ENCODE measurements at regions not wholly inside any gene's neighbourhood (a gene's known extent, or its start where the extent isn't known, plus 50 kb on each side); places are given as distances from the start of the nearest gene placed in this dataset.

DNA sequence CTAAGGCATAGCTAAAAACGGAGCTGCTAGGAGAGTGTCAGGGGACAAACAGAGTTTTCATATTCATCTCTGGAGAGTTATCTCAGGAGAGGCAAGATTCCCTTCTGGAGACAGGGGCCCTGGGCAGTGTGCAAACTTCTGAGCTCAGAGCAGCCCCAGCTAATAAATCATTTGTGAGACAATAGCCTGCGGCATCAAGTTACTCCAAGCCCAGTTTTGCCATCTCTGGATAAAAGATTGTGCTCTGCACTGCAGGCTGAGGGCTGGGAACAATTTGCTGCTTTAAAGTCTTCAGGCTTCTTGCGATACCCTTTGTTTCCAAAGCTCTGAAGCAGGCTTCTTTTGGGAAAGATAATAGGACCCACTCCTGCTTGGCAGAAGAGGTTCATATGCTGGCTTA, 164.3 kb upstream of the BRINP1 start:
- H3K79me1 ChIP-seq (ENCODE audit: insufficient read depth, low read depth, low read length, poor library complexity, severe bottlenecking) = no peaks in the 10 kb centered on the region
- Mint-ChIP-seq H3K4me1 (peaks cover 10 to 11% of the 10 kb centered on the region in 2 experiments), H3K36me3 (ENCODE audit: insufficient read depth in 1 of 3, low read depth in 3 of 3) (no peaks in the 10 kb centered on the region), H3K27me3 (ENCODE audit: low read depth) (no peaks in the 10 kb centered on the region; the same call in none of the 2 replicates), H3K4me3 (no peak overlapping the region), H3K27ac (no peak overlapping the region), H3K9me3 (no peaks in the 10 kb centered on the region)
- H4K5ac ChIP-seq (ENCODE audit: insufficient read length, low read depth, low read length) = no peak overlapping the region
- TF ChIP-seq, protein P1, sequence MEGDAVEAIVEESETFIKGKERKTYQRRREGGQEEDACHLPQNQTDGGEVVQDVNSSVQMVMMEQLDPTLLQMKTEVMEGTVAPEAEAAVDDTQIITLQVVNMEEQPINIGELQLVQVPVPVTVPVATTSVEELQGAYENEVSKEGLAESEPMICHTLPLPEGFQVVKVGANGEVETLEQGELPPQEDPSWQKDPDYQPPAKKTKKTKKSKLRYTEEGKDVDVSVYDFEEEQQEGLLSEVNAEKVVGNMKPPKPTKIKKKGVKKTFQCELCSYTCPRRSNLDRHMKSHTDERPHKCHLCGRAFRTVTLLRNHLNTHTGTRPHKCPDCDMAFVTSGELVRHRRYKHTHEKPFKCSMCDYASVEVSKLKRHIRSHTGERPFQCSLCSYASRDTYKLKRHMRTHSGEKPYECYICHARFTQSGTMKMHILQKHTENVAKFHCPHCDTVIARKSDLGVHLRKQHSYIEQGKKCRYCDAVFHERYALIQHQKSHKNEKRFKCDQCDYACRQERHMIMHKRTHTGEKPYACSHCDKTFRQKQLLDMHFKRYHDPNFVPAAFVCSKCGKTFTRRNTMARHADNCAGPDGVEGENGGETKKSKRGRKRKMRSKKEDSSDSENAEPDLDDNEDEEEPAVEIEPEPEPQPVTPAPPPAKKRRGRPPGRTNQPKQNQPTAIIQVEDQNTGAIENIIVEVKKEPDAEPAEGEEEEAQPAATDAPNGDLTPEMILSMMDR (conservative IDR thresholded peaks at IDR 0.05) = no peak
- no peak overlapping the region for H2AK5ac ChIP-seq (ENCODE audit: insufficient read length, low read length)
- no peak for DNase-seq
- H2BK12ac ChIP-seq (ENCODE audit: insufficient read length, low read depth, low read length) = no peak overlapping the region
- H3K18ac ChIP-seq (ENCODE audit: insufficient read length, low read depth, low read length) = no peak overlapping the region
- H3K14ac ChIP-seq (ENCODE audit: insufficient read depth, low read length) = no peak overlapping the region
- no peak overlapping the region for H4K91ac ChIP-seq (ENCODE audit: insufficient read length, low read depth, low read length)
- no peaks in the 10 kb centered on the region for H3K9me3 ChIP-seq (ENCODE audit: control insufficient read depth, low read depth, low read length)
- peaks cover 2% of the 10 kb centered on the region; the same call in 1 of the 2 replicates for H3K4me1 ChIP-seq (ENCODE audit: insufficient read depth, low read length)
- no peak overlapping the region for H2BK120ac ChIP-seq (ENCODE audit: low read depth, low read length, poor library complexity, severe bottlenecking)
- H3K4ac ChIP-seq (ENCODE audit: low read depth, low read length) = no peak overlapping the region
- no peak overlapping the region for H3T11ph ChIP-seq (ENCODE audit: low read length)
- no peak overlapping the region for H2BK5ac ChIP-seq (ENCODE audit: insufficient read length, low read length)
- H2AFZ ChIP-seq (ENCODE audit: low read length) = peak overlapping the region; percentile 23
- no CpG with 5 or more reads among the region's 3 CpGs for WGBS (ENCODE audit: extremely low coverage, insufficient read length, low lambda C conversion rate)
- no peak overlapping the region for H3K9ac ChIP-seq (ENCODE audit: extremely low read depth, insufficient read length, low read length)
- no peak overlapping the region for H3K56ac ChIP-seq (ENCODE audit: insufficient read length, low read depth, low read length)
- no peak overlapping the region for H2BK15ac ChIP-seq (ENCODE audit: low read depth, low read length)
- H2BK20ac ChIP-seq (ENCODE audit: low read depth, low read length, poor library complexity, severe bottlenecking) = no peak overlapping the region
- H3K27ac ChIP-seq (ENCODE audit: insufficient read length, low read depth, low read length) = no peak overlapping the region
- no peaks in the 10 kb centered on the region for H3K79me2 ChIP-seq (ENCODE audit: insufficient read depth, low read length)
- H3K23ac ChIP-seq (ENCODE audit: insufficient read length, low read depth, low read length) = no peak overlapping the region
- H4K8ac ChIP-seq (replicated peaks; ENCODE audit: insufficient read length, low read depth, low read length) = no peak overlapping the region
- no peaks in the 10 kb centered on the region for H4K20me1 ChIP-seq (ENCODE audit: control insufficient read depth, insufficient read depth, insufficient read length)
- no peaks in the 10 kb centered on the region for H3K23me2 ChIP-seq (ENCODE audit: insufficient read length, low read depth, low read length, poor library complexity, severe bottlenecking)
- H3K27me3 ChIP-seq (ENCODE audit: insufficient read depth, low read length) = no peaks in the 10 kb centered on the region
- no peak overlapping the region for H3K4me2 ChIP-seq (ENCODE audit: insufficient read depth, insufficient read length, low read length)

Measured in H9 (cell line).